ENCODE measurements at regions not wholly inside any gene's neighbourhood (a gene's known extent, or its start where the extent isn't known, plus 50 kb on each side); places are given as distances from the start of the nearest gene placed in this dataset.
A peak's percentile ranks its signal among the peaks of the same experiment; 100 is the strongest.
"Not testable (repeated sequence)": the region's sequence is repeated elsewhere in the genome, so short reads cannot be mapped to it uniquely, and the experiment has no call there.

DNA sequence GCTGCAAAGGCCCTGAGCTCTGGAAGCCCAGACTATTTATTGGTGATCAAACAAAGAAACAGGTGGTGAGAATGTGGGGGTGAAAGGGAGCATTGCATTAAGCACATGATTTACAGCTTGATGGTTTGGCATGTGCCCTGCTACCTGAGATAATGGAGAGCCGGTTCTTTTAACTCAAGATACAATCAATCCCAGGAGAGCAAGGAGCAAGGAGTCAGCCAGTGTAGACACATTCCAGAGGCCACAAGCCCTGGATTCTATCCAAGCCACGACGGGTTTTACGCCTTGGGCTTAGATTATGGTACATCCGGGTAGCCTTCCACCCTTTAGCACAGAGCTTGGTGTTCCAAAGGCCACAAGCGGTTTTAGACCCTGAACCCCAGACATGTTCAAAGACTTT, 292.2 kb downstream of the CYLC2 start:
- CTCF ChIA-PET: no interaction called here
- H3K27ac Mint-ChIP-seq: no peak overlapping the region
- no peaks in the 10 kb centered on the region for H3K27me3 Mint-ChIP-seq
- H3K36me3 Mint-ChIP-seq: no peaks in the 10 kb centered on the region
- DNase-seq: no peak
- peaks cover 4% of the 10 kb centered on the region for H3K9me3 Mint-ChIP-seq
- H3K4me3 Mint-ChIP-seq: no peak overlapping the region
- H3K4me1 Mint-ChIP-seq: no peaks in the 10 kb centered on the region

DNA sequence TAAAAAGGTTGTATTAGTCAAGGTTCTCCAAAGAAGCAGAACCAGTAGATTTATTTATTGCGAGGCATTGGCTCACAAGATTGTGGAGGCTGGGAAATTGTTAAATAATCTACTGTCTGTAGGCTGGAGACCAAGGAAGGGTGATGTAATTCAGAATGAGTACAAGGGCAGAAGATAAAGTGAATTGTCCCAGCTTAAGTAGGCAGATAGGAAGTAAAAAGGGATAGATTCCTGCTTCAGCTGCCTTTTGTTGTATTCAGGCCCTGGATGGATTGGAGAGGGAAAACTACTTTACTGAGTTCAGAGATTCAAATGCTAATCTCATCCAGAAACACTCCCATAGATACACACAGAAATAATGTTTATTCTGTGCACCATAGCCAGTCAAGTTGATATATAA, 301.1 kb downstream of the CYLC2 start:
- Mint-ChIP-seq H3K4me1 (no peaks in the 10 kb centered on the region), H3K9me3 (no peaks in the 10 kb centered on the region), H3K36me3 (no peaks in the 10 kb centered on the region), H3K27ac (no peak overlapping the region), H3K27me3 (no peaks in the 10 kb centered on the region), H3K4me3 (no peak overlapping the region)
- CTCF ChIA-PET: no interaction called here
- no peak for DNase-seq

DNA sequence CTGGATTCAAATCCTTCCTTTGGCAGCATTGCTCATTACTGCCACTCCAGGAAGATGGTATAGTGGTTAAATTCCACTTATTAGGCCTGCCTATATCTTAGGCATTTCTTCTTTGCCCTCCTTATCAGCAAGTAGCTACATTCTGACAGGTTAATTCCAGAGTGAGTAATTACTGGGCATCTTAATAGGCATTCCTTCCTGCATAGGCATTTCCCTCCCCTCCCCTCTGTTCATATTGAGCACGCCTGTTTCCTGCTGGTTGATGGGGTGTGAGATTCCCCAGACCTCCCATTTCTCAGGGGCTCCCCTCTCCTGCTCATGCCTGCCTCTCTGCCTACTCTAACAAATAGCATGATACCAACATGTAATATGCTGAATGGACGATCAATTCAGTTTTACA, 305.9 kb downstream of the CYLC2 start:
- no peaks in the 10 kb centered on the region for H3K36me3 Mint-ChIP-seq
- DNase-seq: no peak
- CTCF ChIA-PET: interaction anchor here (0.7 kb wide), 1 partner anchor 257 kb away, joined by 3 read pairs; no protein-coding TSS in a partner anchor
- H3K27me3 Mint-ChIP-seq: no peaks in the 10 kb centered on the region
- H3K4me1 Mint-ChIP-seq: no peaks in the 10 kb centered on the region
- H3K9me3 Mint-ChIP-seq: peaks cover 7% of the 10 kb centered on the region
- H3K4me3 Mint-ChIP-seq: no peak overlapping the region
- no peak overlapping the region for H3K27ac Mint-ChIP-seq

DNA sequence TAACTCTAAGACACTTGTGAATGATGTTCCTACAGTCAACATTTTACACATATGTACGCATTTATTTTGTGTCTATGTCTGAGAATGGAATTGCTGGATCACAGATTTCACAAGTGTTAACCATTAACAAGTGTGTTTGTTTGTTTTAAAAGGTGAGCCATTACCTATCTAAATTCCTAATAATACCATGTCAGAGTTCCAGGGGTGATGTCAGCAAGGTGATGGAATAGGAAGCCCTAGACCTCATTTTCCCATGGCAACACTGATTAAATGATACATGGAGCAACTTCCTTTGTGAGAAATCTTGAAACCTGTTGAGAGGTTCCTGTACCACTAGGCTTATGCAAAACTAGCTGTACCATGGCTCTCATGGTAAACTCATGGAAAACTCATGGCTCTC, 309.7 kb downstream of the CYLC2 start:
- CTCF ChIA-PET: no interaction called here
- Mint-ChIP-seq H3K4me1 (no peaks in the 10 kb centered on the region), H3K27me3 (no peaks in the 10 kb centered on the region), H3K27ac (no peak overlapping the region), H3K4me3 (no peak overlapping the region), H3K9me3 (peaks cover 7% of the 10 kb centered on the region), H3K36me3 (no peaks in the 10 kb centered on the region)
- no peak for DNase-seq

DNA sequence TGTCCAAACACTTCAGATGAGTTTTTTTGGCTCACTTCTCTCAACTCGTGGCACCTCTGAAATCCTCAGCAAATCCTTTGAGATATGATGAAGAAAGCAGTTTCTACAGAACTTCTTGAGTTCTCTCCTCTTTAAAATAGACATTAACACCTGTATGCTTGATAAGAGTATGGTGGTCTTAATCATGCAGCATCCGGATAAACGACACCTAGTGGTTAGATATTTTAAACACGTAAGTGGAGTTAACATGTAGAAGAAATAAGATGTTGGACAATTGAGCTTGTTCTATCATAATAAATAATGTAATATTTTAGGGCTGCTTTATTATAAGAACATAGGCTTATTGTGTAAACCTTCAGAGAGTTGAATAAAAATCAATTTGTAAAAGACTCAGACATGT, 324.8 kb downstream of the CYLC2 start:
- DNase-seq: no peak
- Mint-ChIP-seq H3K4me3 (no peak overlapping the region), H3K27me3 (no peaks in the 10 kb centered on the region), H3K27ac (no peak overlapping the region), H3K4me1 (no peaks in the 10 kb centered on the region), H3K36me3 (no peaks in the 10 kb centered on the region), H3K9me3 (peaks cover 2% of the 10 kb centered on the region)
- CTCF ChIA-PET: no interaction called here

DNA sequence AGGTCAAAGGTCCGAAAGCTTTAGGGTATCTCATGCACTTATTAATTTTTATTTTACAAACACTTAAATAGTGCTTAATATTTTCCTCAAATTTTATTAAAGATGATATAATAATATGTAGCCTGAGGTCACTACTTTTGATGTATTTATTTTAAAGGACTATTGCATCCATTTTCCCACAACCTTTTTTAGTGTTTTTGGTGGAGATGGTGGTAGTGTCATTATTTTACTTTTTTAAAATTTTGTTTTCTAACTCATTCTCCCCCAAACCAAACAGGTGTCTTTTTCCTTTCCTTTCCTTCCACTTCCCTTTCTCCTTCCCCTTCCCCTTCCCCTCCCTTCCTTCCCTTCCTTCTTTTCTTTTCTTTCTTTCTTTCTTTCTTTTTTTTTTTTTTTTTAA, 328.6 kb downstream of the CYLC2 start:
- H3K9me3 Mint-ChIP-seq: peaks cover 6% of the 10 kb centered on the region
- DNase-seq: no peak
- no peaks in the 10 kb centered on the region for H3K4me1 Mint-ChIP-seq
- no peak overlapping the region for H3K4me3 Mint-ChIP-seq
- CTCF ChIA-PET: no interaction called here
- H3K36me3 Mint-ChIP-seq: no peaks in the 10 kb centered on the region
- H3K27ac Mint-ChIP-seq: no peak overlapping the region
- no peaks in the 10 kb centered on the region for H3K27me3 Mint-ChIP-seq

DNA sequence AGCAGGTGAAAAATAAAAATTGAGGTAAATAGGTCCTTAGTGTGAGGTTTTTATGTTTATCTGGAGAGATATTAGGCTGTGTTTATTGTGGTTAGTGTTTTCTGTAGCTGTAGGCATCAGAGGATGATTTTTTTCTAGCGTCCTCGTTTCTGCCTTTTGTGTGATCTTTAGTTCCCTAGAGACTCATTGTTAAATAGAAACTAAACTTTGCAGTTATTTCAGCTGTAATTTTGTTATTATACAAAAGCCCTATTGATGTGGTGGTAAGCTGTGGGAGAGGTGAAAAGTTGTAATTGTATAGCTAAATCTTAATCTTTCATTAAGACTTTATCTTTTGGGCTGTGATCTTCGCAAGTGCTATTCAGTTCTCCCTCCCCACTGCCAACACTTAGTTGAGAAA, 340.3 kb downstream of the CYLC2 start:
- Mint-ChIP-seq H3K4me3 (no peak overlapping the region), H3K9me3 (no peaks in the 10 kb centered on the region), H3K4me1 (no peaks in the 10 kb centered on the region), H3K27ac (no peak overlapping the region), H3K36me3 (no peaks in the 10 kb centered on the region), H3K27me3 (no peaks in the 10 kb centered on the region)
- CTCF ChIA-PET: interaction anchor here (0.6 kb wide), 1 partner anchor 42 kb away, joined by 3 read pairs; no protein-coding TSS in a partner anchor
- DNase-seq: no peak

DNA sequence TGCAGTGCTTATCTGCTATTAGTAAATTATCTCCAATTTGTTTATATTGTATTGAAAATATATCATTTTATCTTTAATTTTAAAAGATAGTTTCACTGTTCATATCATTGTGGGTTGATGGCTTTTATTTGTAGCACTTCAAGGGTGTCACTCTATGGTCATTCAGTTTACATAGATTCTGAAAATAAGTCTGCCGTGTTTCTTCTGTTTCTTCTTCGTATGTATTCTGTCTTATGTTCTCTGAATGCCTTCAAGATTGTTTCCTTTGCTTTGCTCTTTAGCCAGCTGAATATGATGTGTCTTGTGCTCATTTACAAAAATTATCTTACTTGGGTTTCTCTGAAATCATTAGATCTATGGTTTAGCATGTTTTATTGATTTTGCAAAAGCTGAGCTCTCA, 359.9 kb downstream of the CYLC2 start:
- CTCF ChIA-PET: no interaction called here
- peaks cover 12% of the 10 kb centered on the region for H3K9me3 Mint-ChIP-seq
- DNase-seq: no peak
- no peaks in the 10 kb centered on the region for H3K36me3 Mint-ChIP-seq
- no peak overlapping the region for H3K4me3 Mint-ChIP-seq
- no peaks in the 10 kb centered on the region for H3K4me1 Mint-ChIP-seq
- H3K27me3 Mint-ChIP-seq: no peaks in the 10 kb centered on the region
- H3K27ac Mint-ChIP-seq: no peak overlapping the region

DNA sequence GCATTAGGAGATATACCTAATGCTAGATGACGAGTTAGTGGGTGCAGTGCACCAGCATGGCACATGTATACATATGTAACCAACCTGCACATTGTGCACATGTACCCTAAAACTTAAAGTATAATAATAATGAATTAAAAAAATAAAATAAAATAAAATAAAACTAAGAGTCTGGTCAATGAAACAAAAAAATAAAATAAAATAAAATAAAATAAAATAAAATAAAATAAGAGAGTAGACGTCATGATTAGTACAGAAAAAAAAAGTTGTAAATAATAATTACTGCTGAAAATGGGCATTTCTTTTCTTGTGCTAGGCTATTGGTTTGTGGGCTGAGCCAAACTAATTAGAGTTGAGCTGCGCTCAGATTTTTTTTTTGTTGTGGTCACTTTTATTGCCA, 362.8 kb downstream of the CYLC2 start:
- H3K27me3 Mint-ChIP-seq, CTCF ChIA-PET, DNase-seq, H3K4me1 Mint-ChIP-seq, H3K27ac Mint-ChIP-seq, H3K4me3 Mint-ChIP-seq, H3K36me3 Mint-ChIP-seq: not testable (repeated sequence)
- H3K9me3 Mint-ChIP-seq: peaks cover 15% of the 10 kb centered on the region

DNA sequence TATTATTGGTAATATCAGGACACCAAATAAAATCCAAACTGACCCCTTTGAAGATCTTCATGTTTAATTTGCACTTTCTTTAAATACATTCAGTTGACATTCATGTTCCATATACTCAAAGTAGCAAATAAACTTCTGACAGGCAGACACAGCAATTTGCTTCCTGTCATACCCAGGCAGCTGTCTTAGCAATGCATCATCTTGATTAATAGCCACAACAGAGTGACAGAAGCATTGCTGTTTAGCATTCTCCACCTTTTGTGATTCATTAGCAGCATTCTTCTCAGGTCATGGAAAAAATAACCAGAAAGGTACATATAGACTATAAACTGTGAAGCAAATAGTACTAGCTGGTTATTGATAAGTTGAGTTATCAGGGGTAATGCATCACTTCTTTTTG, 366.8 kb downstream of the CYLC2 start:
- CTCF ChIA-PET: no interaction called here
- no peak overlapping the region for H3K27ac Mint-ChIP-seq
- H3K27me3 Mint-ChIP-seq: no peaks in the 10 kb centered on the region
- H3K9me3 Mint-ChIP-seq: peaks cover 11% of the 10 kb centered on the region
- H3K36me3 Mint-ChIP-seq: no peaks in the 10 kb centered on the region
- no peak overlapping the region for H3K4me3 Mint-ChIP-seq
- H3K4me1 Mint-ChIP-seq: no peaks in the 10 kb centered on the region
- no peak for DNase-seq

DNA sequence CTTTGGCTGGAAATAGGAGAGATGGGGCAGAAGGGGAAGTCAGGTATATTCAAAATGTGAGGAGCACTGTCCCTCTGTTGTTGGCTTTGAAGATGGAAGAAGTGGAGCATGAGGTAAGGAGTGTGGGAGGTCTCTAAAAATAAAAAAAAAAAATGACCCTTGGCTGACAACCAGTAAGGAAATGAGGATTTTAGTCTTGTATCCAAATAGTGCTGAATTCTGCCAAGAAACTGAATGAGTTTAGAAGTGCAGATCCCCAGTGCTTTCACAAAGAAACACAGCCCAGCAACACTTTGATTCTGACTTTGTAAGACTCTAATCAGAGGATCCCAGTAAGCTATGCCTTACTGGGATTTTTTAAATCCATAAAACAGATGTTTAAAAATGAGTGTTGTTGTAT, 367.9 kb downstream of the CYLC2 start:
- H3K27ac Mint-ChIP-seq: no peak overlapping the region
- CTCF ChIA-PET: no interaction called here
- no peaks in the 10 kb centered on the region for H3K27me3 Mint-ChIP-seq
- no peak for DNase-seq
- H3K4me3 Mint-ChIP-seq: no peak overlapping the region
- no peaks in the 10 kb centered on the region for H3K36me3 Mint-ChIP-seq
- H3K4me1 Mint-ChIP-seq: no peaks in the 10 kb centered on the region
- peaks cover 11% of the 10 kb centered on the region for H3K9me3 Mint-ChIP-seq

DNA sequence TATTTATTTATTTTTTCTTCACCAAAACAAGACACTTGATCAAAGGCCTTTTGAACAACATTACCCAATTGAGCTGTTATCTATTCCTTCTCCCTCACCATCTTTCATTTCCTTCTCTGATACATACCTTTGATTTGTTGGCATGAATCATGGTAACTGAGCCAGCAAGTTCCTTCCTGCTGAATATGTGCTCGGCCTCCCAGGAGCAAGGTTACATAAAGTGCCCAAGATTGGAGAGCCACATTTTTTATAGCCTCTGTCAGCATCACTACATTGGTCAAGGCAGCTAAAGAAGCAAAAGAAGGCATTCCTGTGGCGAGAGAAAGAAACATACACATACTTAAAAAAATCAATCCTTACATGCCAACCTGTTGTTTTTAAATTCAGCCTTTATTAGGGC, 369.6 kb downstream of the CYLC2 start:
- CTCF ChIA-PET: no interaction called here

DNA sequence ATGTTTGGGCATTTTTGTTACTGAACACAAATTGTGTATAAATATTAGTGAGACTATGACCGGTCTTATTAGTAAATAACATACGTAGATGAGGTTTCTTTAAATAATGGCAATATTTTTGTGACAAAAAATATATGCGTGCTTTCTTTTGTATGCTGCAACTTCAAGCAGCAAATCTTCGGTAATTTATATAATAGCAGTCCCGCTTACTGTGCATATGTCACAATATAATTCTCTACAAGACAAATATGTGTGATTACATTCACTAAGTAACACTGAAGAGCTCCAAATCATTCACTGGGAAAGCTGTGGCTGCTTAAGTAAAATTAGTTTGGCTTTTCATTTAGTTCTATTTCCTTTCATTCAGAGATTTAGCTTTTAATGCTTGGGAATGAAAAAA, 376.0 kb downstream of the CYLC2 start:
- Mint-ChIP-seq H3K4me1 (no peaks in the 10 kb centered on the region), H3K27ac (no peak overlapping the region), H3K27me3 (no peaks in the 10 kb centered on the region), H3K9me3 (no peaks in the 10 kb centered on the region), H3K4me3 (no peak overlapping the region), H3K36me3 (no peaks in the 10 kb centered on the region)
- DNase-seq: no peak
- CTCF ChIA-PET: no interaction called here

More for the DNA sequence above, 369.6 kb downstream of the CYLC2 start:
- no peaks in the 10 kb centered on the region for H3K27me3 Mint-ChIP-seq
- DNase-seq: no peak
- no peaks in the 10 kb centered on the region for H3K36me3 Mint-ChIP-seq
- no peak overlapping the region for H3K4me3 Mint-ChIP-seq
- H3K4me1 Mint-ChIP-seq: no peaks in the 10 kb centered on the region
- no peak overlapping the region for H3K27ac Mint-ChIP-seq
- H3K9me3 Mint-ChIP-seq: peaks cover 6% of the 10 kb centered on the region

DNA sequence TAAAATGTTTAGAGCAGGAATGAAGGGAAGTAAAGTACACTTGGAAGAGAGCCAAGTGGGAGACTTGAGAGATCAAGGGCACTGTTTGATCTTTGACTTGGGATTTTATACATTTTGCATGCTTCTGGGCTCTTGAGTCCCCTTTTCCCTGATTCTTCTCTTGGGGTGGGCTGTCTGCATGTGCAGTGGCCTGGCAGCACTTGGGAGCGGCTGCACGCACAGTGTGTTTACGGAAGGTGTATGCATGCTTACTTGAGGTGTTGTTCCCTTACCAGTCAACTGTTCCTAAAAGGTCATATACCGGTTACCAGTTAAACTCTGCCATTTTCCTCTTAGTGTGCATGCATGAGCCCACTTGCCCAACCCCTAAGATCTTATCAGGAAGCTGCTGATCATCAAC, 377.7 kb downstream of the CYLC2 start:
- no peak for DNase-seq
- Mint-ChIP-seq H3K27ac (no peak overlapping the region), H3K9me3 (no peaks in the 10 kb centered on the region), H3K27me3 (no peaks in the 10 kb centered on the region), H3K4me3 (no peak overlapping the region), H3K36me3 (no peaks in the 10 kb centered on the region), H3K4me1 (no peaks in the 10 kb centered on the region)
- CTCF ChIA-PET: no interaction called here

DNA sequence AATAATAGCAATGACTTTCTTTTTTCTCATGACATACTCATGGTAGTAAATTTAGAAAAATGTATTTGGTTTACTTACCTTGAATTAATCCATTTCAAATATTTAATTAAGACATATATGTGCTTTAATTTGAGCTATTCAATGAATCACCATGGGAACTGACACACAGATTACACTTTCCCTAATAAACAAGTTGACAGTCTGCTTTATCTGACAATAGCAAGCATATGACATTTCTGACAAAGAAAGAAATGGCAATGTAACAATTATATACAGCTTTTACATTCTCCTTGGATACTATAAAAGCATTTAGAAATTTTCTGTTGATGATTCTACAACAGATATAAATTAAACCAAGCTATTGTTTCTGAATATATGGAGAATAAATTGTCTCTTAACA, 382.5 kb downstream of the CYLC2 start:
- Mint-ChIP-seq H3K4me3 (no peak overlapping the region), H3K27ac (no peak overlapping the region), H3K27me3 (no peaks in the 10 kb centered on the region), H3K9me3 (peaks cover 2% of the 10 kb centered on the region), H3K36me3 (no peaks in the 10 kb centered on the region), H3K4me1 (no peaks in the 10 kb centered on the region)
- CTCF ChIA-PET: interaction anchor here (0.6 kb wide), 1 partner anchor 42 kb away, joined by 3 read pairs; no protein-coding TSS in a partner anchor
- DNase-seq: no peak

DNA sequence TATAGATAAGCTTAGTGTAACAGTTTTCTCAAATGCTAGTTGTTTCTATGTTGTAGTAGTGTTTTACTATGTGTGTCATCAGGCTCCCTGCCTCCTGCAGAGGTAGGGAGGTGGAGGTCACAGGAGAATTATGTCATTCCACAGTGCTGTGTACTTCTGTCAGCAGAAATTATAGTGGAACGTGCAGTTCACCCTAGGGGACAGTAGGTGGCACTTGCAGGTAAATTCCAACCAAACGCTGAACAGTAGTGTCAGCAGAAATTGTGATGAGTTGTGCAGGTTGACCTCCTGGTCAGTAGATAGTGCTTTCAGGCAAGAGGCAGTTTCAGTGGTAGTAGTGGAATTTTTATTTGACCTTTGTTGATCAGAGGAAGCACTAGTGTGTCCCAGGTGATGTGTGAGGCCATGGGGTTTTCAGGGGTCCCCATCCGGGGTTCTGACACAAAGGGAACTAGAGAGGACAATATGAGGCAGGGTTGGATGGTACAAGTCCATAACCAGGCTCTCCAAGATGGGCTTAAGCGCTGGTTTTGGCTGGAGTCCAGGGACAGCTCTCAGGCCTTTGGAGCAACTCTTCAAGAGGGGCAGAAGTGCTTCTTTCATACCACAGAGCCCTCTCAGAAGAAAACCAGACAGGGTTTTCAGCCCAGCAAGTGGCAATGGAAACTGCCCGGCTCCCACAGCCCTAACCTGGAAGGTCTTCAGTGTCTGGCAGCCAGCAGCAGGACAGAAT, 402.9 kb downstream of the CYLC2 start:
- peak; percentile 38 for DNase-seq
- no peaks in the 10 kb centered on the region for H3K9me3 Mint-ChIP-seq
- CTCF ChIA-PET: interaction anchor here (1.3 kb wide), 1 partner anchor 1345 kb away, joined by 3 read pairs; no protein-coding TSS in a partner anchor
- H3K27ac Mint-ChIP-seq: no peak overlapping the region
- no peaks in the 10 kb centered on the region for H3K27me3 Mint-ChIP-seq
- no peak overlapping the region for H3K4me3 Mint-ChIP-seq
- no peaks in the 10 kb centered on the region for H3K36me3 Mint-ChIP-seq
- no peaks in the 10 kb centered on the region for H3K4me1 Mint-ChIP-seq

Data from activated naive CD4-positive, alpha-beta T cell treated with anti-CD3 and anti-CD28 coated beads, Interleukin-2, amount 10 ng/mL, durations not matched to agents 7 days and 5 days (primary cell).